A549 (cell line): ENCODE measurements at regions not wholly inside any gene's neighbourhood (a gene's known extent, or its start where the extent isn't known, plus 50 kb on each side); places are given as distances from the start of the nearest gene placed in this dataset.
A peak's percentile ranks its signal among the peaks of the same experiment; 100 is the strongest.

Experiments
- ATAC-seq, 2 experiments: fragments of 200-7000 bp in 1 of 2; fragments of >200 bp in 1 of 2; cut with Nextera tagmentation in 1 of 2; cut with Tn5 transposase in 1 of 2; 3 replicates each; pipeline versions ENCODE4 v1.8.0 to v1.9.1; 2018 to 2020; ENCODE audit warnings: mild to moderate bottlenecking in 1 of 2, moderate library complexity in 1 of 2
- CTCF ChIA-PET: fragments of 300-600 bp; sonication (Branson Sonifier 250); formaldehyde crosslinking; extraction: SDS; loops from one replicate; lab custom pipeline; 2021; ENCODE audit warnings: antibody characterized with exemption, inconsistent platforms; lab: Yijun Ruan, JAX
- POLR2A ChIA-PET: fragments of 350-600 bp; formaldehyde crosslinking; extraction: SDS; loops from one replicate; lab custom pipeline; 2021; ENCODE audit warnings: antibody characterized with exemption, inconsistent platforms; lab: Yijun Ruan, JAX
- DNase-seq, 2 experiments: peaks; one replicate each; pipeline versions ENCODE4 v3.0.0 to v3.0.0-alpha.2; 2011 to 2016; ENCODE audit warnings: low read depth in 1 of 2, low spot score in 1 of 2
- FAIRE-seq: peaks from 2 replicates; lab custom pipeline; 2011; peaks lifted over from hg19 to GRCh38; lab: Jason Lieb, UNC
- H3K27ac ChIP-seq, 2 experiments: fragments of >200 bp; sonication (Bioruptor Twin); formaldehyde crosslinking; 3 replicates each; pipeline ENCODE4 v1.5.1; 2016 to 2017
- H3K4me1 ChIP-seq: fragments of >200 bp; sonication (Bioruptor Twin); formaldehyde crosslinking; 3 replicates; pipeline ENCODE4 v1.6.1; 2016
- H3K4me2 ChIP-seq: fragments of >200 bp; sonication (Bioruptor Twin); formaldehyde crosslinking; 3 replicates; pipeline ENCODE4 v1.6.1; 2016
- H3K4me3 ChIP-seq: fragments of >200 bp; sonication (Bioruptor Twin); formaldehyde crosslinking; 3 replicates; pipeline ENCODE4 v1.5.1; 2016
- H3K9me3 ChIP-seq: fragments of >200 bp; sonication (Bioruptor Twin); formaldehyde crosslinking; 3 replicates; pipeline ENCODE4 v1.6.1; 2016
- BHLHE40 ChIP-seq: IDR thresholded peaks from 2 replicates; pipeline ENCODE4 v1.6.1; 2012; ENCODE audit warnings: low read depth, low read length, inconsistent platforms
- CHD2 ChIP-seq: fragments of 150-350 bp; IDR thresholded peaks from 2 replicates; pipeline ENCODE4 v1.6.1; 2014; ENCODE audit warnings: low read length; ENCODE audit not compliant: partially characterized antibody
- CHD4 ChIP-seq: fragments of 200-600 bp; sonication (generic); IDR thresholded peaks from 2 replicates; pipeline ENCODE4 v1.6.1; 2016; ENCODE audit warnings: antibody characterized with exemption, mild to moderate bottlenecking, borderline replicate concordance
- EHF ChIP-seq: fragments of 250-450 bp; sonication (Bioruptor Pico); IDR thresholded peaks from 2 replicates; pipeline ENCODE4 v1.5.0; 2020; ENCODE audit warnings: mild to moderate bottlenecking
- GATA3 ChIP-seq: IDR thresholded peaks from 2 replicates; pipeline ENCODE4 v1.6.1; 2012; ENCODE audit warnings: borderline replicate concordance
- HDAC2 ChIP-seq: fragments of 200-600 bp; sonication (generic); IDR thresholded peaks from 2 replicates; pipeline ENCODE4 v1.6.1; 2016
- HES2 ChIP-seq: fragments of >200 bp; sonication (Bioruptor Twin); formaldehyde crosslinking; IDR thresholded peaks from 2 replicates; pipeline ENCODE4 v1.6.1; 2016
- HEYL ChIP-seq: fragments of 250-450 bp; sonication (Bioruptor Pico); IDR thresholded peaks from 2 replicates; pipeline ENCODE4 v1.8.0; 2021; ENCODE audit warnings: mild to moderate bottlenecking, moderate library complexity
- HOXB5 ChIP-seq: fragments of 250-450 bp; sonication (Bioruptor Pico); IDR thresholded peaks from 2 replicates; pipeline ENCODE4 v1.5.0; 2020; ENCODE audit warnings: mild to moderate bottlenecking, moderate library complexity
- MAFK ChIP-seq: fragments of 450-650 bp; IDR thresholded peaks from 2 replicates; pipeline ENCODE4 v1.6.1; 2014; ENCODE audit not compliant: partially characterized antibody
- MAX ChIP-seq: IDR thresholded peaks from 2 replicates; pipeline ENCODE4 v1.6.1; 2012
- NFE2L2 ChIP-seq: fragments of 150-350 bp; conservative IDR thresholded peaks from 2 replicates; pipeline ENCODE4 v1.6.1; 2014; ENCODE audit warnings: low read length
- NR3C1 ChIP-seq: fragments of >200 bp; sonication (Bioruptor Twin); formaldehyde crosslinking; IDR thresholded peaks from 3 replicates; pipeline ENCODE4 v1.6.1; 2017
- PBX3 ChIP-seq: IDR thresholded peaks from 2 replicates; pipeline ENCODE4 v1.6.1; 2012
- RARB ChIP-seq: fragments of 250-450 bp; sonication (Bioruptor Pico); IDR thresholded peaks from 2 replicates; pipeline ENCODE4 v1.8.0; 2021; ENCODE audit warnings: mild to moderate bottlenecking, moderate library complexity
- RCOR1 ChIP-seq: fragments of 150-350 bp; IDR thresholded peaks from 2 replicates; pipeline ENCODE4 v1.6.1; 2014; ENCODE audit warnings: antibody characterized with exemption, low read length, low read depth
- RFX5 ChIP-seq: fragments of 450-650 bp; IDR thresholded peaks from 2 replicates; pipeline ENCODE4 v1.7.1; 2014; ENCODE audit warnings: antibody characterized with exemption, mild to moderate bottlenecking, moderate library complexity
- TFCP2L1 ChIP-seq: fragments of 250-450 bp; sonication (Bioruptor Pico); IDR thresholded peaks from 2 replicates; pipeline ENCODE4 v1.5.0; 2021; ENCODE audit warnings: mild to moderate bottlenecking
- TP53 ChIP-seq: fragments of 250-450 bp; sonication (Bioruptor Pico); IDR thresholded peaks from 2 replicates; pipeline ENCODE4 v1.5.0; 2021; ENCODE audit warnings: mild to moderate bottlenecking, moderate library complexity
- WGBS: methylation state at CpG from one replicate; pipeline ENCODE4 v1.1.6; 2017; ENCODE audit errors: missing lambda C conversion rate; 5-methylcytosine and 5-hydroxymethylcytosine counted together

- TF ChIP-seq RCOR1 = no peak
- no peak for TF ChIP-seq HEYL
- TF ChIP-seq RARB = no peak
- no peak for TF ChIP-seq GATA3
- TF ChIP-seq PBX3 = no peak
- TF ChIP-seq RFX5 = no peak
- TF ChIP-seq HOXB5 (CRISPR knock-in tag) = no peak
- DNase-seq (no peak), ATAC-seq (0 out of 6 replicates have a peak, but pooled peaks of 1 of the 2 experiments have one; percentile 19), FAIRE-seq (no peak)
- Histone ChIP-seq H3K4me1 (no peaks in the 10 kb centered on the region), H3K9me3 (no peaks in the 10 kb centered on the region), H3K27ac (no peak overlapping the region), H3K4me3 (no peak overlapping the region), H3K4me2 (no peak overlapping the region)
- ChIA-PET POLR2A (no interaction called here), CTCF (interaction anchor here (0.6 to 1.0 kb wide), 2 partner anchors 67 to 118 kb away, joined by 3 to 4 read pairs; no protein-coding TSS in a partner anchor)
- WGBS = 81% methylated on average over 13 of the region's 13 CpGs
Measured at GRCh38 chr12:19826980-19827550, 387.8 kb downstream of the AEBP2 start.

- CTCF ChIA-PET = interaction anchor here (0.6 kb wide), 1 partner anchor 33 kb away, joined by 4 read pairs; no protein-coding TSS in a partner anchor
- no peak for ATAC-seq
- no peak for FAIRE-seq
- H3K9me3 ChIP-seq = no peaks in the 10 kb centered on the region
- 32% methylated on average over 4 of the region's 4 CpGs for WGBS
- H3K27ac ChIP-seq = no peak overlapping the region
- H3K4me2 ChIP-seq = no peak overlapping the region
- POLR2A ChIA-PET = no interaction called here
- H3K4me3 ChIP-seq = no peak overlapping the region
- TF ChIP-seq CHD2 (no peak), HDAC2 (no peak), MAX (no peak), GATA3 (no peak), TFCP2L1 (no peak), HES2 (no peak), EHF (no peak), BHLHE40 (no peak), NR3C1 (no peak), NFE2L2 (no peak)
- DNase-seq = no peak
- no peaks in the 10 kb centered on the region for H3K4me1 ChIP-seq
Measured at GRCh38 chr12:19829100-19829853, 390.0 kb downstream of the AEBP2 start.

- Histone ChIP-seq H3K4me3 (no peak overlapping the region), H3K9me3 (no peaks in the 10 kb centered on the region), H3K4me2 (no peak overlapping the region), H3K27ac (no peak overlapping the region), H3K4me1 (no peaks in the 10 kb centered on the region)
- POLR2A ChIA-PET = no interaction called here
- ATAC-seq = no peak
- DNase-seq = no peak
- WGBS = 94% methylated on average over 2 of the region's 2 CpGs
- FAIRE-seq = no peak
- CTCF ChIA-PET = no interaction called here
- no peak for TF ChIP-seq RFX5
- TF ChIP-seq CHD2 = no peak
- no peak for TF ChIP-seq TP53
- TF ChIP-seq MAFK = no peak
- TF ChIP-seq CHD4 = no peak
Measured at GRCh38 chr12:19830446-19830845, 391.2 kb downstream of the AEBP2 start.
